NB4 (cell line): ENCODE measurements at regions not wholly inside any gene's neighbourhood (a gene's known extent, or its start where the extent isn't known, plus 50 kb on each side); places are given as distances from the start of the nearest gene placed in this dataset.

Experiments used
- MYC ChIP-seq: IDR thresholded peaks from 2 replicates; pipeline ENCODE4 v1.6.1; 2011; ENCODE audit warnings: low read depth, low read length
- TF ChIP-seq, protein P1 (sequence below): IDR thresholded peaks from one replicate; pipeline ENCODE4 v1.5.1; 2012; ENCODE audit warnings: low read depth, low read length
- TF ChIP-seq, protein P2 (sequence below): IDR thresholded peaks from 2 replicates; pipeline ENCODE4 v1.6.1; 2011; ENCODE audit warnings: low read depth, low read length

- TF ChIP-seq, protein P1, sequence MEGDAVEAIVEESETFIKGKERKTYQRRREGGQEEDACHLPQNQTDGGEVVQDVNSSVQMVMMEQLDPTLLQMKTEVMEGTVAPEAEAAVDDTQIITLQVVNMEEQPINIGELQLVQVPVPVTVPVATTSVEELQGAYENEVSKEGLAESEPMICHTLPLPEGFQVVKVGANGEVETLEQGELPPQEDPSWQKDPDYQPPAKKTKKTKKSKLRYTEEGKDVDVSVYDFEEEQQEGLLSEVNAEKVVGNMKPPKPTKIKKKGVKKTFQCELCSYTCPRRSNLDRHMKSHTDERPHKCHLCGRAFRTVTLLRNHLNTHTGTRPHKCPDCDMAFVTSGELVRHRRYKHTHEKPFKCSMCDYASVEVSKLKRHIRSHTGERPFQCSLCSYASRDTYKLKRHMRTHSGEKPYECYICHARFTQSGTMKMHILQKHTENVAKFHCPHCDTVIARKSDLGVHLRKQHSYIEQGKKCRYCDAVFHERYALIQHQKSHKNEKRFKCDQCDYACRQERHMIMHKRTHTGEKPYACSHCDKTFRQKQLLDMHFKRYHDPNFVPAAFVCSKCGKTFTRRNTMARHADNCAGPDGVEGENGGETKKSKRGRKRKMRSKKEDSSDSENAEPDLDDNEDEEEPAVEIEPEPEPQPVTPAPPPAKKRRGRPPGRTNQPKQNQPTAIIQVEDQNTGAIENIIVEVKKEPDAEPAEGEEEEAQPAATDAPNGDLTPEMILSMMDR = no peak
- TF ChIP-seq, protein P2, sequence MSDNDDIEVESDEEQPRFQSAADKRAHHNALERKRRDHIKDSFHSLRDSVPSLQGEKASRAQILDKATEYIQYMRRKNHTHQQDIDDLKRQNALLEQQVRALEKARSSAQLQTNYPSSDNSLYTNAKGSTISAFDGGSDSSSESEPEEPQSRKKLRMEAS = no peak
- TF ChIP-seq MYC = no peak
These were observed 350.8 kb downstream of the CDH2 start for GRCh38 chr18:27826101-27826500.
